ENCODE measurements at regions not wholly inside any gene's neighbourhood (a gene's known extent, or its start where the extent isn't known, plus 50 kb on each side); places are given as distances from the start of the nearest gene placed in this dataset.
"Not testable (repeated sequence)": the region's sequence is repeated elsewhere in the genome, so short reads cannot be mapped to it uniquely, and the experiment has no call there.

DNA sequence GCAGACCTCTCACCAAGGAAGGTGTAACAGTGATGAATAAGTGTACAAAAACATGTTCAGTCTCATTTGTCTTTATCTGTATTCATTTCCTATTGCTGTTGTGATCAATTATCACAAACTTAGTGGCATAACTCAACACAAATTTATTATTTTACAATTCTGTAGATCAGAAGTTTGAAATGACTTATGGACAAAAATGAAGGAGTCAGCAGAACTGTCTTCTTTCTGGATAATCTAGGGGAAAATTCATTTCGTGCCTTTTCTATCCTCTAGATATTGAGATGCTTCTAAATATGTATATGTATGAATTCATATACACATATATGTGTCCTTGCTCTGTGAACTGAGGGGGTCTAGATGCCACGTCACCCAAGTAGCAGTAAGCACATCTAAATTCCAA, 663.1 kb upstream of the MARCKS start:
- DNase-seq (ENCODE audit: low read depth in 2 of 2), result no peak

DNA sequence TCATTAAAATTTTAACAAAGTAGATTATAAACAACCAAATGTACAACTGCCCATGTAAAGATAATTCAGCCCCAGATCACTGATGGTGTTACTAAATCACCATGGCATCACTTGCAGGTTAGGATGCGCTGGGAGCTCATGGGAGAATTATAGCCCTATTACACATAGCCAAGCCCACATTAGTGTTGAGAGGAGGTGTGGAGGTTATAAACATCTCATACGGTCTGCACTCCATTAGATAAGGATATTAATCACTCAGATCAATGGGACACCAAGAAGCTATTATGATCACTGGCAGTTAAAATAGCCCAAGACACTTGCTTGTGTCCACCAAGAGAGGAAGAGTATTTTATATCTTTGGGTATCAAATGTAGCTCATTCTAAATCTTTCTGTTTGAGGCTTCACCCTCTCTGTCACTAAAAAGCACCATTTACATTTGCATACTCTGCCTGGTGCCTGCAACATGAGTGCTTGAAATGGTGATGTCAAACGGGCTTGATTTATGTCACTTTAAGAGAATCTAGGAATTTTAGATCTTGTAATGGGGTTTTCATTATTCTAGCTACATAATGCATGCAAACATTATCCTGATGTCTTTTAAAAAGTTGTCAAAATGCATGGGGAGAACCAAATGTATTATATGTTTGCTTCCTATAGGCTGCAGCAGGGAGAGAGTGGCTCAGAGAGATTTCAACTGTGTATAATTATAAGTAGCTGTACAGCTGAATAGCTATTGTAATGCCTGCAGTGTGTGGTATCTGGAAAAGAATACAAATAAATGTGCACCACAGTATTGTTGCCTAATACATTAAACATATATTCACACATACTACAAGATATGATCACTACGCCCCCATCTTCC, 654.1 kb upstream of the MARCKS start:
- no peak for DNase-seq (ENCODE audit: low read depth in 2 of 2)

DNA sequence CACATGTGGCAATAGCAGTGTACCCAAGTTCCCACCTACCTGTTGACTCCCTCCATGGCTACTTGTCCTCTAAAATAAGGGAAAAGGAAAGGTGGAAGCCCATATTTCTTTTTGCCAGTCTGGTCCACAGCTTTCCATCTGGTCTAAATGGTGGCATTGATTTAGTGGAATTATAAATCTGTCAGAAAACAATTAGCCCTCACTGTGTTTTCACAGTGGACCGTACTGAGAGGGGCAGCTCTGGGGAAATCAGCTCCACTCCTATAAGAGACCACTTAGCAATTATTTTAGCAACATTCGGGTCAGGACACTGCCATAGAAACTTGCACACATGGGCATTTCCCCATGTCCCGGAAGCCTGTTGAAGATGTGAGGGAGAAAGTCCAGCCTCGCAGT, 653.4 kb upstream of the MARCKS start:
- DNase-seq (ENCODE audit: low read depth in 2 of 2), result no peak

- DNase-seq (ENCODE audit: low read depth in 2 of 2), result no peak
Measured at GRCh38 chr6:113205553-113205952, 651.6 kb upstream of the MARCKS start.

DNA sequence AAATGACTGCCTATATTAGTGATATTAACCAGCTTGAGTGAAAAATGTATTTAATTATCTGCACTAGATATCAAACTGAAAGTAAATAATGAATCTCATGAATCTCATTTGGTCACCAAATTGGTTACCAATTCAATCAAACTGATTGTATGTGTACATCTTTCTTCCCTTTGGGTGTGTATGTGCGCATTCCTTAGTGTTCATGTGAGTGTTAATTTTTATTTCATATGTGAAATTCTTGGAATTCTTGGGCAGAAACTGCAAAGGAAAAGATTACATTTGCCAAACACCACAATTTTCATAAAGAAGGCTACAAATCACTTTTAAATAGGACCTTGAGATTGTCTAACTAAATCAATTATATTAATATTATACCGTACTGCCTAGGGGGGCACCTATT, 648.4 kb upstream of the MARCKS start:
- DNase-seq (ENCODE audit: low read depth in 2 of 2), result no peak

DNA sequence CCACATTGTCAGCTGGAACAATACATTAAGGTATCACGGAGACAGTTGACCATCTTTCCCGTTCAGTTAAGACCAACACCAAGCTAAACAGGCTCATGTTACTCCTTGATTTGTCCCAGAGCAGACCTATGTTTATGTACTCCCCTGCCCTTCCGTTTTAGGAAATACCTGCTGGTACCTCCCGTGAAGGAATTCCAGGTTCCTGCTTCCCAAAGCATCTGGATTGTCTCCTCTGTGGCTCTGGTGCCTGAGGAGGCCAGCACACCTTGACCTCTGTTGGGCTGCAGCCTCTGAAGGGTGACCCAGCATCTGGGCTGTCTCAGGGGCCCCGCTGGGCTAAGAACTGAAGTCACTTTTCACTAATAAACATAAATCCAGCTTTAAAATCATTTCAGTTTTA, 647.8 kb upstream of the MARCKS start:
- no peak for DNase-seq (ENCODE audit: low read depth in 2 of 2)

- DNase-seq (ENCODE audit: low read depth in 2 of 2), result no peak
Measured at GRCh38 chr6:113211170-113211569, 646.0 kb upstream of the MARCKS start.

DNA sequence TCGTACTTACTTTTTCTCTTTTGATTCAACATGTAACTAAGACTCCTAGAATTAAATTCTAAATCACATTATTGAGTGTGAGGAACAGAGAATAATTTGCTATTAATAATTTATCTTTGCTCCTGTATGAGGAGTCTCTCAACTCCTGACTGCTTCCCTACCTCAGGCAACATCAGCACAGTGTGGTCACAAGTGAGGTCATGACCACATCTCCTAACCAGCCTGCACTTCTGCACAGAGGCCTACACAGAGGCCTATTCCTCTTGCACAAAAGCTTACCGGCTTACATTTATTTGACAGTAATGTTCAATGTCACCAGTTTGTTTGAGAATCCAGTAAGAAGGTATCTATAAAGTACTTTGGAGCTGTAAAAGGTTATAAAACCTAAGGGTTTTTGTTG, 637.4 kb upstream of the MARCKS start:
- no peak for DNase-seq (ENCODE audit: low read depth in 2 of 2)

GRCh38 chr6:113220832-113221231, 636.3 kb upstream of the MARCKS start:
- no peak for DNase-seq (ENCODE audit: low read depth in 2 of 2)

DNA sequence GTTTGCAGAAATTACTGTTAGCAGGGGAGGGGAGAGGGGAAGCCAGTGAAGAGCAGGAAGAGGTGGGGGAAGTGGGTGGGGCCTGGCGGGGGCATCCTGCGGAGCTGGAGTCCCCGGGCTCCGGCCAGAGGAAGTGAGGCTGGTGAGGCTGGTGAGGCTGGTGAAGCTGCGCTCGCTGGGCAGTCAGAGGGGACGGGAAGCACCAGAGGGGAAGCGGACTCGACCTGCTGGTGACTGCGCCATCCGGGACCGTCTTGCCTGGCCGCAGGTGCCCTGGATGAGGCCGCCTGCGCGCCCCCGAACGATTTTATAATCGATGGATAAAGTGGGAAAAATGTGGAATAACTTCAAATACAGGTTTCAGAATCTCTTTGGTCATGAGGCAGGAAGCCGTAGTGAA, 635.3 kb upstream of the MARCKS start:
- DNase-seq (ENCODE audit: low read depth in 2 of 2), result no peak

- DNase-seq (ENCODE audit: low read depth in 2 of 2), result no peak
Measured at GRCh38 chr6:113246186-113246585, 611.0 kb upstream of the MARCKS start.

- DNase-seq (ENCODE audit: low read depth in 2 of 2), result no peak
Measured at GRCh38 chr6:113248532-113248931, 608.6 kb upstream of the MARCKS start.

DNA sequence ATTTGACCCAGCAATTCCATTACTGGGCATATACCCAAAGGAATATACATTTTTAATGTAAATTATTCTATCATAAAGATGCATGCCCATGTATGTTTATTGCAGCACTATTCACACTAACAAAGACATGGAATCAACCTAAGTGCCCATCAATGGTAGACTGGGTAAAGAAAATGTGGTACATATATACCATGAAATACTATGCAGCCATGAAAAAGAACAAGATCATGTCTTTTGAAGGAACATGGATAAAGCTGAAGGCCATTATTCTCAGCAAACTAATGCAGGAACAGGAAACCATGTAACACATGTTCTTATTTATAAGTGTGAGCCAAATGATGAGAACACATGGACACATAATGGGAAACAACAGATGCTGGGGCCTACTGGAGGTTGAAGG, 603.0 kb upstream of the MARCKS start:
- not testable (repeated sequence) for DNase-seq (ENCODE audit: low read depth in 2 of 2)

- DNase-seq (ENCODE audit: low read depth in 2 of 2), result no peak
Measured at GRCh38 chr6:113258771-113259170, 598.4 kb upstream of the MARCKS start.

- DNase-seq (ENCODE audit: low read depth in 2 of 2), result no peak
Measured at GRCh38 chr6:113271437-113271836, 585.7 kb upstream of the MARCKS start.

DNA sequence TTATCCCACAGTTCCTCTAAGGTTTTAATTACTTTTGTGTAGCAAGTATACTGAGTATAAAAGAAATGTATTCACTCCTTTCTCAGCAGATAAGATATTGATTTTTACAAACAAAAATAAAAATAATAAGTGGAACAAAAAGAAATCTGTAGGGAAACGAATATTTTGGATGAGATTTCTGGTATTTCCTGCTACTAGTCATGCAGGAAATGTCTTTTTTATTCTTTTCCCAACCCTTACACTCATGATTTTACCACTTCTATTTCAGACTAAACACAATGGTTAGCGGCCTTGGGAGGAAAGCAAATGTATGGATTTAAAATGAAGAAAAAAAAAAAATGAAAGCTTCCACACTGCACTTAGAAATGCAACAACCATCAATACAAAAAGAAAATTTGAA, 580.5 kb upstream of the MARCKS start:
- DNase-seq (ENCODE audit: low read depth in 2 of 2), result no peak

- no peak for DNase-seq (ENCODE audit: low read depth in 2 of 2)
Measured at GRCh38 chr6:113277111-113277510, 580.0 kb upstream of the MARCKS start.

DNA sequence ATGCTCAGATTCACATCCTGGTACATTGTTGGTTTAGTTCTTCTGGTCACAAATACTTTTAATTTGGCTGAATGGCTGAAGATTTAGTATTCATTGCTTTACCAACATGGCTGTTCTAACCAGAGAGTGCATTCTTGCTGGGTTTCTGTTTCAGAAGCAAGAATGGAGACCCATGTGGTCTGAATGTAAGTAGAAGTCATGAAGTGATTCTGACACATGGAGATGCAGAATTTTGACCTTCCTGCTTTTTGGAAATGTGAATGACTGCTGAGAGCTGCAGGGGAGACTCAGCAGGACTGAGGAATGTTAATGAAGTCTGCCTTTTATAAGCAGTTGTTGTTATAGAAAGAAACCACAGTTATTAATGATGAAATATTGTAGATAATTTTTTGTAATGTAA, 576.1 kb upstream of the MARCKS start:
- DNase-seq (ENCODE audit: low read depth in 2 of 2), result no peak

- no peak for DNase-seq (ENCODE audit: low read depth in 2 of 2)
Measured at GRCh38 chr6:113281431-113281830, 575.7 kb upstream of the MARCKS start.

- DNase-seq (ENCODE audit: low read depth in 2 of 2), result no peak
Measured at GRCh38 chr6:113287396-113287795, 569.7 kb upstream of the MARCKS start.

DNA sequence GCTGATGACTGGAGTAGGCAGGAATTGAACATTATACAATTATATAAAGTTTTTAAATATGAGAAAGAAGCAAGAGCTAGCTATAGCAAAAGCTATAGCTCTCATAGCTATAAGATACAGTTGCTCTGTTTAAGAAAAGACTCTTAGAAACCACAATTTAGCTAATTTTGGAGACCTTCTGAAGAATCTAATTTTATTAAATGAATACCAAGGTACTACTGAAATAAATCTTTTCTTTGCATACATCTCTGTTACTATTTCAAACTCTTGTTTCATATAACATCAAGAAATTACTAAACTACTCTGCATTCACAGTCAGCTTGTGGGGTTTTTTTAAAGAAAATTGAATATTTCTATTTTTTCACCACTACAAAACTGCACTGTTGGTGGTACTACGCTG, 568.7 kb upstream of the MARCKS start:
- no peak for DNase-seq (ENCODE audit: low read depth in 2 of 2)

GRCh38 chr6:113289166-113289565, 568.0 kb upstream of the MARCKS start:
- no peak for DNase-seq (ENCODE audit: low read depth in 2 of 2)

- DNase-seq (ENCODE audit: low read depth in 2 of 2), result no peak
Measured at GRCh38 chr6:113290684-113291083, 566.5 kb upstream of the MARCKS start.
